ENCODE measurements at regions not wholly inside any gene's neighbourhood (a gene's known extent, or its start where the extent isn't known, plus 50 kb on each side); places are given as distances from the start of the nearest gene placed in this dataset.
"Not testable (repeated sequence)": the region's sequence is repeated elsewhere in the genome, so short reads cannot be mapped to it uniquely, and the experiment has no call there.

- H3K4me3 ChIP-seq (ENCODE audit: low read length in 2 of 2), result no peak overlapping the region
- no peaks in the 10 kb centered on the region for H3K4me1 ChIP-seq (ENCODE audit: control insufficient read depth in 2 of 2, insufficient read depth in 2 of 2, low read length in 2 of 2)
- no peaks in the 10 kb centered on the region for H3K27me3 ChIP-seq (ENCODE audit: control insufficient read depth in 2 of 2, insufficient read depth in 2 of 2, low read length in 2 of 2)
- no peak overlapping the region for H3K27ac ChIP-seq (ENCODE audit: low read depth in 2 of 2, low read length in 2 of 2)
- no peak overlapping the region for H3K9ac ChIP-seq (ENCODE audit: low read depth in 1 of 2, low read length in 2 of 2)
- no peaks in the 10 kb centered on the region for H3K9me3 ChIP-seq (ENCODE audit: control insufficient read depth in 2 of 2, low read length in 2 of 2)
- H3K36me3 ChIP-seq (ENCODE audit: control insufficient read depth in 2 of 2, insufficient read depth in 2 of 2, low read length in 2 of 2), result no peaks in the 10 kb centered on the region
Measured at GRCh38 chr3:94459167-94459566, 396.3 kb downstream of the NSUN3 start.

- Histone ChIP-seq H3K27me3 (ENCODE audit: control insufficient read depth in 2 of 2, insufficient read depth in 2 of 2, low read length in 2 of 2) (no peaks in the 10 kb centered on the region), H3K4me3 (ENCODE audit: low read length in 2 of 2) (no peak overlapping the region), H3K9me3 (ENCODE audit: control insufficient read depth in 2 of 2, low read length in 2 of 2) (no peaks in the 10 kb centered on the region)
Measured at GRCh38 chr3:94460931-94461330, 398.1 kb downstream of the NSUN3 start.

GRCh38 chr3:94462931-94463330 is 400.1 kb downstream of the NSUN3 start:
- Histone ChIP-seq H3K4me3 (ENCODE audit: low read length in 2 of 2) (no peak overlapping the region), H3K27me3 (ENCODE audit: control insufficient read depth in 2 of 2, insufficient read depth in 2 of 2, low read length in 2 of 2) (no peaks in the 10 kb centered on the region), H3K36me3 (ENCODE audit: control insufficient read depth in 2 of 2, insufficient read depth in 2 of 2, low read length in 2 of 2) (no peaks in the 10 kb centered on the region), H3K9me3 (ENCODE audit: control insufficient read depth in 2 of 2, low read length in 2 of 2) (no peaks in the 10 kb centered on the region), H3K27ac (ENCODE audit: low read depth in 2 of 2, low read length in 2 of 2) (no peak overlapping the region), H3K4me1 (ENCODE audit: control insufficient read depth in 2 of 2, insufficient read depth in 2 of 2, low read length in 2 of 2) (no peaks in the 10 kb centered on the region), H3K9ac (ENCODE audit: low read depth in 1 of 2, low read length in 2 of 2) (no peak overlapping the region)

More at GRCh38 chr3:94460931-94461330, 398.1 kb downstream of the NSUN3 start:
- Histone ChIP-seq H3K4me1 (ENCODE audit: control insufficient read depth in 2 of 2, insufficient read depth in 2 of 2, low read length in 2 of 2) (no peaks in the 10 kb centered on the region), H3K9ac (ENCODE audit: low read depth in 1 of 2, low read length in 2 of 2) (no peak overlapping the region), H3K27ac (ENCODE audit: low read depth in 2 of 2, low read length in 2 of 2) (no peak overlapping the region), H3K36me3 (ENCODE audit: control insufficient read depth in 2 of 2, insufficient read depth in 2 of 2, low read length in 2 of 2) (no peaks in the 10 kb centered on the region)

GRCh38 chr3:94472511-94472910 is 409.6 kb downstream of the NSUN3 start:
- Histone ChIP-seq H3K4me1 (ENCODE audit: control insufficient read depth in 2 of 2, insufficient read depth in 2 of 2, low read length in 2 of 2) (no peaks in the 10 kb centered on the region), H3K4me3 (ENCODE audit: low read length in 2 of 2) (no peak overlapping the region), H3K36me3 (ENCODE audit: control insufficient read depth in 2 of 2, insufficient read depth in 2 of 2, low read length in 2 of 2) (no peaks in the 10 kb centered on the region), H3K9me3 (ENCODE audit: control insufficient read depth in 2 of 2, low read length in 2 of 2) (no peaks in the 10 kb centered on the region), H3K27ac (ENCODE audit: low read depth in 2 of 2, low read length in 2 of 2) (no peak overlapping the region), H3K27me3 (ENCODE audit: control insufficient read depth in 2 of 2, insufficient read depth in 2 of 2, low read length in 2 of 2) (no peaks in the 10 kb centered on the region), H3K9ac (ENCODE audit: low read depth in 1 of 2, low read length in 2 of 2) (no peak overlapping the region)

DNA sequence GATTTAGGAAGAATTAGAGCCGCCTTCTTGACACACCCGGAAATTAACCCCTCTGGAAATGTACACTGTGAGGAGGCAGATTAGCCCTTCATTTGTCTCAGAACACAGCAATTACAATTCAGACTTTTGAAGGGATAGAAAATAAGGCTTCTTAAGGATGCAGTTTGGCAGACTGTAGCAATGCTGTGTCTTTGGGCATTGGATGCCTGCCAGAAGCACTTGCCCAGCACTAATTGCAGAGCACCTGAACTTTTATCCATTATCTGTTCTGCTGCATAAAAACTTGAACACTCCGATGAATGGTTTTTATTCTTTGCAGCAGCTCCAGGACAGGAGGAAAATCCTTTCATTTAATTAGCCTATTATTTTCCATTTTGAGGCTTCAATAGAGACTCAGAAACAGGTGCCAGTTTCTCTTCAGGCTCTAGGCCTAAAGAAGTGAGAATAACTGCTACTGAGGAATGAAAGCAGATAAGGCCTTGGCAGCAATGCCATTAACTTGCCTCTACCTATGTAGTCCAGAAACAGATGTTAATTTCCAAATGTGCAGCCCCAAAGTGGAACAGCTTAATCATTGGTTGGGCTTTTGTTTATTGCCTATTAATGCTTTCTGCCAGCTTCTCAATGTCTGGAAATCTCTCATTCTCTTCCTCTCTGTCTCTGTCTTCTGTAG is 418.5 kb downstream of the NSUN3 start:
- no peaks in the 10 kb centered on the region for H3K27me3 ChIP-seq (ENCODE audit: control insufficient read depth in 2 of 2, insufficient read depth in 2 of 2, low read length in 2 of 2)
- no peaks in the 10 kb centered on the region for H3K9me3 ChIP-seq (ENCODE audit: control insufficient read depth in 2 of 2, low read length in 2 of 2)
- no peak overlapping the region for H3K27ac ChIP-seq (ENCODE audit: low read depth in 2 of 2, low read length in 2 of 2)
- no peak overlapping the region for H3K4me3 ChIP-seq (ENCODE audit: low read length in 2 of 2)
- no peaks in the 10 kb centered on the region for H3K36me3 ChIP-seq (ENCODE audit: control insufficient read depth in 2 of 2, insufficient read depth in 2 of 2, low read length in 2 of 2)
- peaks cover 3% of the 10 kb centered on the region in 2 donors for H3K4me1 ChIP-seq (ENCODE audit: control insufficient read depth in 2 of 2, insufficient read depth in 2 of 2, low read length in 2 of 2)
- no peak overlapping the region for H3K9ac ChIP-seq (ENCODE audit: low read depth in 1 of 2, low read length in 2 of 2)

DNA sequence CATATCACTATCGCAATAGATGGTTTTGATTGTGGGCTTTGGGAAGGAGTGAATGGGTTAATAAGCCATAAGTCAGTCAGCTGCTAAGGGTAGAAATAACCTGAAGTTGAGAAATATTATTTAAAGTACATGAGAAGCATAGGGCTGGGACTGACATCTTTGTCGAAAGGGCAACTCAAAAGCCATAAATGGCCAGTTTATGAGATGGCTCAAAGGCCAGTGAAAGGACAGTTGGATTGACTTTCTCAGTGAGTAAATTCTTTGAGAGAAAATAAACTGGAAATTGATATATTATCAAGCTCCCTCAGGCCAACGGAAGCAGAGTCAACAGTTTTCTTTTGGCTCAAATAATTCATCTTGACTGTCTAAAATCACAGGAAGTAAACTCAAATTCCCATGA is 419.8 kb downstream of the NSUN3 start:
- no peaks in the 10 kb centered on the region for H3K9me3 ChIP-seq (ENCODE audit: control insufficient read depth in 2 of 2, low read length in 2 of 2)
- H3K4me3 ChIP-seq (ENCODE audit: low read length in 2 of 2), result no peak overlapping the region
- no peaks in the 10 kb centered on the region for H3K27me3 ChIP-seq (ENCODE audit: control insufficient read depth in 2 of 2, insufficient read depth in 2 of 2, low read length in 2 of 2)
- H3K36me3 ChIP-seq (ENCODE audit: control insufficient read depth in 2 of 2, insufficient read depth in 2 of 2, low read length in 2 of 2), result no peaks in the 10 kb centered on the region
- H3K27ac ChIP-seq (ENCODE audit: low read depth in 2 of 2, low read length in 2 of 2), result no peak overlapping the region
- peaks cover 3% of the 10 kb centered on the region in 2 donors for H3K4me1 ChIP-seq (ENCODE audit: control insufficient read depth in 2 of 2, insufficient read depth in 2 of 2, low read length in 2 of 2)
- H3K9ac ChIP-seq (ENCODE audit: low read depth in 1 of 2, low read length in 2 of 2), result no peak overlapping the region

DNA sequence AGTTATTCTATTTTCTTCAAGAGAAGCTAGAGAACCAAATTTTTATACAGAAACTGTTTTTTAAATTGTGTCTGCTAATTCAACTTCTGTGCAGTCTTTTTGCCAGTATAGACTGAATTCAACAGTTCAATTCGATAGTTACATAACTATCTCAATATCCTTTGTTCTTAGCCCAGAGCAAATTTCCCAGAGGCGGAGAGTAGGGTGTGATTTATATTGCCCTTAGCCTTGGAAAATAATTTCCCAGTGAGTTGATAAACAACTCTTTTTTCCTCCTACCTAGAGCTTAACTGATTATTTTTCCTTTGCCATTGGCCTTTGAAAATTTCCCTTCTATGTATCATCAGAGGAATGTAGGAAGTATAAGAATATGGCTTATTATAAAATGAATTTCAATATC is 420.5 kb downstream of the NSUN3 start:
- Histone ChIP-seq H3K4me1 (ENCODE audit: control insufficient read depth in 2 of 2, insufficient read depth in 2 of 2, low read length in 2 of 2) (peaks cover 3% of the 10 kb centered on the region in 2 donors), H3K27me3 (ENCODE audit: control insufficient read depth in 2 of 2, insufficient read depth in 2 of 2, low read length in 2 of 2) (no peaks in the 10 kb centered on the region), H3K27ac (ENCODE audit: low read depth in 2 of 2, low read length in 2 of 2) (no peak overlapping the region), H3K9ac (ENCODE audit: low read depth in 1 of 2, low read length in 2 of 2) (no peak overlapping the region), H3K4me3 (ENCODE audit: low read length in 2 of 2) (no peak overlapping the region), H3K9me3 (ENCODE audit: control insufficient read depth in 2 of 2, low read length in 2 of 2) (no peaks in the 10 kb centered on the region), H3K36me3 (ENCODE audit: control insufficient read depth in 2 of 2, insufficient read depth in 2 of 2, low read length in 2 of 2) (no peaks in the 10 kb centered on the region)

- Histone ChIP-seq H3K27me3 (ENCODE audit: control insufficient read depth in 2 of 2, insufficient read depth in 2 of 2, low read length in 2 of 2) (no peaks in the 10 kb centered on the region), H3K27ac (ENCODE audit: low read depth in 2 of 2, low read length in 2 of 2) (no peak overlapping the region), H3K9me3 (ENCODE audit: control insufficient read depth in 2 of 2, low read length in 2 of 2) (no peaks in the 10 kb centered on the region), H3K36me3 (ENCODE audit: control insufficient read depth in 2 of 2, insufficient read depth in 2 of 2, low read length in 2 of 2) (no peaks in the 10 kb centered on the region), H3K4me3 (ENCODE audit: low read length in 2 of 2) (no peak overlapping the region), H3K4me1 (ENCODE audit: control insufficient read depth in 2 of 2, insufficient read depth in 2 of 2, low read length in 2 of 2) (no peaks in the 10 kb centered on the region), H3K9ac (ENCODE audit: low read depth in 1 of 2, low read length in 2 of 2) (no peak overlapping the region)
Measured at GRCh38 chr3:94494992-94495391, 432.1 kb downstream of the NSUN3 start.

- peaks cover 2 to 3% of the 10 kb centered on the region in 2 donors for H3K9me3 ChIP-seq (ENCODE audit: control insufficient read depth in 2 of 2, low read length in 2 of 2)
- H3K36me3 ChIP-seq (ENCODE audit: control insufficient read depth in 2 of 2, insufficient read depth in 2 of 2, low read length in 2 of 2), result no peaks in the 10 kb centered on the region
- no peak overlapping the region for H3K4me3 ChIP-seq (ENCODE audit: low read length in 2 of 2)
- no peaks in the 10 kb centered on the region for H3K4me1 ChIP-seq (ENCODE audit: control insufficient read depth in 2 of 2, insufficient read depth in 2 of 2, low read length in 2 of 2)
- no peaks in the 10 kb centered on the region for H3K27me3 ChIP-seq (ENCODE audit: control insufficient read depth in 2 of 2, insufficient read depth in 2 of 2, low read length in 2 of 2)
- H3K27ac ChIP-seq (ENCODE audit: low read depth in 2 of 2, low read length in 2 of 2), result no peak overlapping the region
- H3K9ac ChIP-seq (ENCODE audit: low read depth in 1 of 2, low read length in 2 of 2), result no peak overlapping the region
Measured at GRCh38 chr3:94500146-94500545, 437.3 kb downstream of the NSUN3 start.

- not testable (repeated sequence) for H3K9ac ChIP-seq (ENCODE audit: low read depth in 1 of 2, low read length in 2 of 2); H3K27ac ChIP-seq (ENCODE audit: low read depth in 2 of 2, low read length in 2 of 2); H3K36me3 ChIP-seq (ENCODE audit: control insufficient read depth in 2 of 2, insufficient read depth in 2 of 2, low read length in 2 of 2); H3K4me1 ChIP-seq (ENCODE audit: control insufficient read depth in 2 of 2, insufficient read depth in 2 of 2, low read length in 2 of 2); H3K9me3 ChIP-seq (ENCODE audit: control insufficient read depth in 2 of 2, low read length in 2 of 2); H3K27me3 ChIP-seq (ENCODE audit: control insufficient read depth in 2 of 2, insufficient read depth in 2 of 2, low read length in 2 of 2); H3K4me3 ChIP-seq (ENCODE audit: low read length in 2 of 2)
Measured at GRCh38 chr3:94507354-94507753, 444.5 kb downstream of the NSUN3 start.

DNA sequence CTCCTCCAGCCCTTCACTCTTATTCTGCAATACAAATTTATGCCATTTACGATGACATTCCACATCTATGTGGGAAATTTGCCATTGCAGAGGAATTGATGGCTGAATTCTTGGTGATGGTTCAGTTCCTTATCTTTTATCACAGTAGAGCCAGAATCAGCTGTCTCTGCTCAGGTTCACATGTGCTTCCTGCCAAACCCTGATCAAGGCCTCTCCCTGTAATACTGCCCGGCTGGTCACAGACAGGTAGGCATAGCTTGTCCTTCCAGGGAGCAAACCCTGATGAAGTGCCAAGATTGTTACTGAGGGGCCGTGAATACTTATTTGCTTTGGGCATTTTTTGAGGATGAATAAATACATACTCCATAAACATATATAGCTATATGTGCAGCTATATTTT is 450.0 kb downstream of the NSUN3 start:
- no peaks in the 10 kb centered on the region for H3K27me3 ChIP-seq (ENCODE audit: control insufficient read depth in 2 of 2, insufficient read depth in 2 of 2, low read length in 2 of 2)
- no peak overlapping the region for H3K4me3 ChIP-seq (ENCODE audit: low read length in 2 of 2)
- H3K36me3 ChIP-seq (ENCODE audit: control insufficient read depth in 2 of 2, insufficient read depth in 2 of 2, low read length in 2 of 2), result no peaks in the 10 kb centered on the region
- no peak overlapping the region for H3K9ac ChIP-seq (ENCODE audit: low read depth in 1 of 2, low read length in 2 of 2)
- H3K9me3 ChIP-seq (ENCODE audit: control insufficient read depth in 2 of 2, low read length in 2 of 2), result no peaks in the 10 kb centered on the region
- no peak overlapping the region for H3K27ac ChIP-seq (ENCODE audit: low read depth in 2 of 2, low read length in 2 of 2)
- H3K4me1 ChIP-seq (ENCODE audit: control insufficient read depth in 2 of 2, insufficient read depth in 2 of 2, low read length in 2 of 2), result no peaks in the 10 kb centered on the region
